ENCODE measurements at regions not wholly inside any gene's neighbourhood (a gene's known extent, or its start where the extent isn't known, plus 50 kb on each side); places are given as distances from the start of the nearest gene placed in this dataset.

DNA sequence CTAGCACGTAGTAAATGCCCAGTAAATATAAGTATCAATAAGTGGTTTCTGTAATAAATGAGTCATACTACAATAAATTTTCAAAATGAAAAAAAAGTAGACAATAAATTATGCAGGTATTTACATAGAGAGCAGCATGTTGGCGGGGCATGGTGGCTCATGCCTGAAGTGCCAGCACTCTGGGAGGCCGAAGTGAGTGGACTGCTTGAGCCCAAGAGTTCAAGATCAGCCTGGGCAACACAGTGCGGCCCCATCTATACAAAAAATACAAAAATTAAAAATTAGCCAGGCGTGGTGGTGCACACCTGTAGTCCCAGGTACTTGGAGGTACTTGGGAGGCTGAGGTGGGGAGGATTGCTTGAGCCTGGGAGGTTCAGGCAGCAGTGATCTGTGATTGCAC lies 509.3 kb upstream of the KLF6 start:
- TF ChIP-seq, protein P1, sequence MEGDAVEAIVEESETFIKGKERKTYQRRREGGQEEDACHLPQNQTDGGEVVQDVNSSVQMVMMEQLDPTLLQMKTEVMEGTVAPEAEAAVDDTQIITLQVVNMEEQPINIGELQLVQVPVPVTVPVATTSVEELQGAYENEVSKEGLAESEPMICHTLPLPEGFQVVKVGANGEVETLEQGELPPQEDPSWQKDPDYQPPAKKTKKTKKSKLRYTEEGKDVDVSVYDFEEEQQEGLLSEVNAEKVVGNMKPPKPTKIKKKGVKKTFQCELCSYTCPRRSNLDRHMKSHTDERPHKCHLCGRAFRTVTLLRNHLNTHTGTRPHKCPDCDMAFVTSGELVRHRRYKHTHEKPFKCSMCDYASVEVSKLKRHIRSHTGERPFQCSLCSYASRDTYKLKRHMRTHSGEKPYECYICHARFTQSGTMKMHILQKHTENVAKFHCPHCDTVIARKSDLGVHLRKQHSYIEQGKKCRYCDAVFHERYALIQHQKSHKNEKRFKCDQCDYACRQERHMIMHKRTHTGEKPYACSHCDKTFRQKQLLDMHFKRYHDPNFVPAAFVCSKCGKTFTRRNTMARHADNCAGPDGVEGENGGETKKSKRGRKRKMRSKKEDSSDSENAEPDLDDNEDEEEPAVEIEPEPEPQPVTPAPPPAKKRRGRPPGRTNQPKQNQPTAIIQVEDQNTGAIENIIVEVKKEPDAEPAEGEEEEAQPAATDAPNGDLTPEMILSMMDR (IDR thresholded peaks at IDR 0.05) = no peak
- no peak for TF ChIP-seq POLR2AphosphoS5 (IDR thresholded peaks at IDR 0.05)
- TF ChIP-seq EP300 (IDR thresholded peaks at IDR 0.05) = no peak
- no peak for TF ChIP-seq POLR2A (IDR thresholded peaks at IDR 0.05)
